HG03095 (cell line): ENCODE measurements at regions not wholly inside any gene's neighbourhood (a gene's known extent, or its start where the extent isn't known, plus 50 kb on each side); places are given as distances from the start of the nearest gene placed in this dataset.

ENCODE experiments used
- ATAC-seq: cut with Tn5 transposase; IDR thresholded peaks from one replicate; pipeline ENCODE4 v1.9.1; 2021; ENCODE audit warnings: moderate library complexity; ENCODE audit not compliant: unreplicated experiment

- no peak for ATAC-seq
These were observed 97.2 kb downstream of the TRIM36 start for GRCh38 chr5:115072266-115073064.

GRCh38 chr5:115070737-115071136, 99.0 kb downstream of the TRIM36 start:
- no peak for ATAC-seq

DNA sequence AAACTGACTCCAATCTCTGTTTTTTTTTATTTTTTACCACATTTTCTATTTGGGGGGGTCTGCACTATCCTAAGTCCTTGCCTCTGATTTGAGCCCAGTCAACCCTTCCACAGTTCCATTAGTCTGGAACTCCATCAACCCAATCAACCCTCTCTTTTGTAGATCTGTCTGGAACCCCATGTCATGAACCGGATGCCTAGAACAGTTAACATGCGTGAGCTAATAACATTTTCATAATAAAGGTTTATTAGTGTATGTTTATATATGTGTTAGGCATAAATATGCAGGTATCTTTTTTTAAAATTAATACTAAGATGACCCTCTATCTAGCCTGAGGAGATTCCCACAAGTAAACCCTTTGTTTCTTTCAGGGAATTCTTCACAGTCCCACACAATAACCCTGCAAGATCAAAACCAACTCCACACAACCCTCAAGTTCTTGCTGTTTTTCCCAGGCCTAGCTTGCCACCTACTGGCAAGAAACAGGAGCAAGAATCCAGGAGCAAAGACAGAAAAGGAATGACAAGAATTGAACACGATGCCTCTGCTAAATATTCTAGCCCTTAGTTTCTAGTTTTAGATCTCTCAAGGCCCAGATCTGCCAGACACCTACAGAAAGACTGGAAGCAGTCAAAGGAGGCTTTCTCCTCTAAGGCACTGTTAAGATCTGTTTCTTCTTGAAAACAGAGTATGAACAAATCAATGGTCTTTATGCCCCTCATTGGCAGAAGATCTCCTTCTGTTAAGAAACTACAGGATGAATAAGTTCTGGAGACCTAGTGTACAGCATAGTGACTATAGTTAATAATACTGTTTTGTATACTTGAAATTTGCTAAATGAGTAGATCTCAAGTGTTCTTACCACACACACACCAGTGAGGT, 100.4 kb downstream of the TRIM36 start:
- peak; percentile 29 for ATAC-seq

DNA sequence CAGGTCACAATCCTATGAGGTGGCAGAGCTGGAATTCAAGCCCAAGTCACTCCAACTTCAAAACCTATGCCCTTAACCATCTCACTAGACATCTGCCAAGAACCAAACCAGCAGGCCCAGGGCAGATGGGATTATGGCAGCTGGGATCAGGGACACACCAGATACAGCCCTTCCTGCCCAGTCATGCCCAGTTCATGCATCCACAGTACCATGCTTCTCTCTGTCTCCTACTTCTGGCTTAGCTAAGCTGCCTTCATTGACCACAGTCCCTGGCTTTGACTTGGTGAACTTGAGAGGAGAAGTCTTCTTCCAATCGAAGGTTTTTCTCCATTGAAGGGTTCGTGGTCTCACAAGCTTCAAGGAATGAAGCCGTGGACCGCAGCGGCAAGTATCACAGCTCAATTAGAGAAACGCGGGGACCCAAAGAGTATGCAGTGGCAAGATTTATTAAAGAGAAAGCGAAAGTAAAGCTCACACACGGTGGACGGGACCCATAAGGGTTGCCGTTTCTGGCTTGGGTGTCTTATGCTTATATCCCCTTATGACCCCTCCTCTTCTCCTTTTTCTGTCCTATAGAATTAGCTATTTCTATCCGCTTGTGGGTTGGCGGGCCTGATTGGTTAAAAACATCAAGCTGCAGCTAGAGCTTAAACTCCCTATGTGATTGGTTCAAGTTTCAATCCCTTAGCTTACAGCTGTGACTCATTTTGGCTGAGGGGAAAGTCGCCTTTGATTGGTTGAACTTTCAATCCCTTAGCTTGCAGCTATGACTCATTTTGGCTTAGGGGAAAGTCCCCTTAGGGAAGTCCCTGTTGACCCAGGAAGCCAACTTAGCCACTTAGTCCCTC, 101.2 kb downstream of the TRIM36 start:
- peak; percentile 63 for ATAC-seq

DNA sequence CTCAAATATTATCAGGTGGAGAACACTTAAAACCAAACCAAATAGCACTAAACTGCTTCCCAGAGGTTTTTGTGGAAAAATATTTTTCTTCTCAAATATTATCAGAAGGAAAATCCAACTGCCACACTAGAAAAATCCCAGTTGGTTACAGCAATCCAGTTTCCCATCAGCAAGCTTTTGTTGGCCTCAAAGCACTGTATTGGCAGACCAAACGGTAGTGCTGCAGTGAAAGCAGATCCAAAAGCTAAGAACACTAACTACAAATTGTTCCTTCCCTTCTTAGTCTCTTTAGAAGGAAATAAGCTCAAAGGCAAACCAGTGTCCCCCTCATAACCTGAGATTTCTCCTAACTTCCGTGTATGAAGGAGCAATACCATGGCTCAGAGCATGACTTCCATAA, 105.3 kb downstream of the TRIM36 start:
- ATAC-seq = no peak

DNA sequence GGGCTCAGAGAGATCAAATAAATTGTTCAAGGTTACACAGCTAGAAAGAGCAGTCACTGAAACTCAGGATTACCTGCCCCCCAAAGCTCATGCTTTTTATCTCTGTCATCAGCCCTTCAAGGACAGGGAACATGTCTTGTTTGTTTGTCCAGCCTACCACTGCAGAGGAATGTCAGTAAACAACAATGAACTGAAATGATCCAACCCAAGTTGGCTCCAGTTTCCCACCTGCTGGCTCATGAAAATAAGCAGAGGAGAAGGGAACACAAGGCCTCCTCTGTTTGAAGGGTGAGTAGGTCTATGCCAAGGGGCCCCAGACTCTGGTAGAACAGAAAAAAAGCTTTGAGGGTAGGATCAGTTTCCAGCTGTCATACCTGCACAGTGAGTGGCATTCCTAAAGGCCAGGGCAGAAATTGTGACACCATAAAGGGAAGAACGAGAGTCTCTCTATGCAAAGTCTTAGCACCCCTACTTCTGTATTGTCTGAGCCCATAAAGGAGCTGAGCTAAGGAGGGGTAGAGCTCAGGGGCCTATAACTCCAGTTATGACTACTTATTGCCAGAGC, 115.2 kb downstream of the TRIM36 start:
- no peak for ATAC-seq

DNA sequence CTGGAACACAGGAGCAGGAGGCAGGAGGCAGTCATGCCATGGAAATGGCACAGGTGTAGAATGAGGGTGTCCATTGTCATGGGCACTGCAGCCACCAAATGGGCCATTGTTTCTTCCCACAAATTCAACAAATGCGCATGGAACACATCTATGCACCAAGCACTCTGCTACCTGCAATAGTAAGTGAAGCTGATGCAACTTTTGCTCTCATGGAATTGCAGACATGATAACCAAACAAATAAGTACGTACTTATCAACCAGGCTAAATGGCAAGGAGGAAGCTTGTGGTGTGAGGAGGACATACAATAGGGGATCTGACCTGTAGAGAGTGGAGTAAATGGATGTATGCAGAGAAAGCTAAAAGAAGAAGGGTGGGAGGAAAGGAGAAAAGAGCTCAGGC, 116.8 kb downstream of the TRIM36 start:
- ATAC-seq = no peak

GRCh38 chr5:115050866-115051265, 118.8 kb downstream of the TRIM36 start:
- ATAC-seq = no peak

DNA sequence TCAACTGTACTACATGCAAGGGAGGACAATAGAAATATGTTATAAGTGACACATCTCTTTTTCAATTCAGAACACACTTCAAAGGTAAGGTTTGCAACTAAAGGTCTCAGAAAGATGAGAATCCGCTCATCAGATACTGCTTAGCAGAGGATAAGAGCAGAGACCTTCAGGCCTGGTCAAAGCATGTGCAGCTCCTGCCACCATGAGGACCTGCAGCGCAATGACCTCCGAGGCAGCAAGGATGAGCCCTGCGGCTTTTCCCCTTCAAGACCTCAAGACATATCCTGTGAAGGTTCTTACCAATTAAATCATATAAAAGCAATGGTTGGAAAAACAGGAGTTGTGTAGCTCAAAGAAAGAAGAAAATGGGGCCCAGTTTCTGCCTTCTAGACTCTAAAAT, 135.8 kb downstream of the TRIM36 start:
- ATAC-seq = no peak

DNA sequence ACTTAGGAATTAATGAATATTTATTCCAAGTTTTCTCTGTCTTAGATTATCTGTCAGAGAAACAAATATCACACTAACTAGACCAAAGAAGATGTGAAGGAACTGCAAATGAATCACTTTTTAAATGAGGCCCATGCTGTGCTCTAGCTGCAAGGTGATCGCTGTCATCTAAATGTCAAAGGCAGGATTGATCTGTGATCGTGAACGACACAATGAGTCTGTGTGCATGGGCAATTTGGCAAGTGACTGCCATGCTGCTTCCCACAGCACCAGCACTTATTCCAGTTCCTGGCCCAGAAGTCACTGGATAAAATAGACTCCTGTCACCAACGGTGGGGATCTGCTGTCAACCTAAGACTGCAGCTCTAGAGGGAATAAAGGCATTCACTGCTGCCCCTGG, 141.2 kb downstream of the TRIM36 start:
- no peak for ATAC-seq

GRCh38 chr5:115024922-115025321, 144.8 kb downstream of the TRIM36 start:
- no peak for ATAC-seq

GRCh38 chr5:115022303-115022702, 147.4 kb downstream of the TRIM36 start:
- no peak for ATAC-seq

DNA sequence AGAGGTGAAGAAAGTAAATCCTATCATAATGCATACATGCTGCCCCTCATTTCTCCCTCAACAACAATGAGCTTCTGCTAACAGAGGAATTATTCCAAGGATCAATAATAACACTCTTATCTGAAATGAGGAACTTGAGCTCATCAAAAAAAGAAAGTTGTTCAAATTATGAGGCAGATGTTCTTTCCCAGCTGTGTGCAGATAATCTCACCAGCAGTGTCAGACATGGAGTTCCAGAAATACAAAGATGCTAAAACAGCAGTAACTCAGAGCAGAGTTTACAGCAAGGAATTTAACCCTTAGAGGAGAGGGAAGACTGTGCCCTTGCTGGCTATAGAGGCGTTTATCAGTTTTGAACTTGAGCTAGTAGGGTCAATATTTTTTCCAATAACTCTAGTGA, 153.1 kb downstream of the TRIM36 start:
- no peak for ATAC-seq

DNA sequence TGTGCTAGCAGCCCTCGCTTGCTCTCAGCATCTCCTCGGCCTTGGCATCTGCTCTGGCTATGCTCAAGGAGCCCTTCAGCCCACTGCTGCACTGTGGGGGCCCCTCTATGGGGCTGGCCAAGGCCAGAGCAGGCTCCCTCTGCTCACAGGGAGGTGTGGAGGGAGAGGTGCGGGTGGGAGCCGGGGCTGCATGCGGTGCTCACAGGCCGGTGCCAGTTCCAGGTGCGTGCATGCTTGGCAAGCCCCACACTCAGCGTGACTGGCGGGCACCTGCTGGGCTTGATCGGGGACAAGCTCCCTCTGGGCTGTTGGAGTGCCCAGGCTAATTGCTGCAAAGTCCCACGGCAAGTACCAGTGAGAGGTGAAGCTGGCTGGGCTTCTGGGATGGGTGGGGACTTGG, 170.5 kb downstream of the TRIM36 start:
- no peak for ATAC-seq

GRCh38 chr5:114989512-114989911, 180.2 kb downstream of the TRIM36 start:
- no peak for ATAC-seq

- ATAC-seq = no peak
These were observed 181.6 kb downstream of the TRIM36 start for GRCh38 chr5:114988096-114988495.

- ATAC-seq = no peak
These were observed 184.9 kb downstream of the TRIM36 start for GRCh38 chr5:114984796-114985195.

- ATAC-seq = no peak
These were observed 188.6 kb downstream of the TRIM36 start for GRCh38 chr5:114981111-114981510.

- ATAC-seq = peak; percentile 68
These were observed 191.6 kb downstream of the TRIM36 start for GRCh38 chr5:114977979-114978573.

- ATAC-seq = no peak
These were observed 200.2 kb downstream of the TRIM36 start for GRCh38 chr5:114969482-114969881.
